WTC11 (cell line): ENCODE measurements at regions not wholly inside any gene's neighbourhood (a gene's known extent, or its start where the extent isn't known, plus 50 kb on each side); places are given as distances from the start of the nearest gene placed in this dataset.

Source experiments
- ATAC-seq: fragments of 200-7000 bp; cut with Tn5 transposase; 2 replicates; pipeline ENCODE4 v1.10.0; 2021; ENCODE audit warnings: mild to moderate bottlenecking, moderate library complexity
- CTCF ChIA-PET: fragments of 300-600 bp; sonication (Branson Sonifier 250); formaldehyde crosslinking; loops from one replicate; lab custom pipeline; 2021; ENCODE audit warnings: antibody characterized with exemption; lab: Charles Lee
- POLR2A ChIA-PET: fragments of 350-600 bp; sonication (Branson Sonifier 250); formaldehyde crosslinking; loops from one replicate; lab custom pipeline; 2021; ENCODE audit warnings: antibody characterized with exemption; lab: Charles Lee
- DNase-seq: peaks from one replicate; pipeline ENCODE4 v3.0.0; 2021; ENCODE audit warnings: low spot score
- H3K27ac Mint-ChIP-seq: 2 replicates; pipeline ENCODE4 v1.8.0; 2021; ENCODE audit warnings: mixed read lengths
- H3K27me3 Mint-ChIP-seq: 2 replicates; pipeline ENCODE4 v1.8.0; 2021; ENCODE audit warnings: low read depth, mild to moderate bottlenecking, moderate library complexity, mixed read lengths
- H3K36me3 Mint-ChIP-seq: 2 replicates; pipeline ENCODE4 v1.8.0; 2021; ENCODE audit warnings: mixed read lengths
- H3K4me1 Mint-ChIP-seq: 2 replicates; pipeline ENCODE4 v1.8.0; 2022; ENCODE audit warnings: mixed read lengths
- H3K4me3 Mint-ChIP-seq: 2 replicates; pipeline ENCODE4 v1.8.0; 2021; ENCODE audit warnings: mild to moderate bottlenecking, moderate library complexity, mixed read lengths
- H3K9me3 Mint-ChIP-seq: 2 replicates; pipeline ENCODE4 v1.8.0; 2021; ENCODE audit warnings: mixed read lengths
- MYBL2 ChIP-seq: sonication (generic); formaldehyde crosslinking; IDR thresholded peaks from 2 replicates; pipeline ENCODE4 v1.8.1; 2023; ENCODE audit warnings: mild to moderate bottlenecking, moderate library complexity, missing genetic modification reagents
- NR2C2 ChIP-seq: sonication (generic); formaldehyde crosslinking; IDR thresholded peaks from 2 replicates; pipeline ENCODE4 v1.8.0; 2022; ENCODE audit warnings: mild to moderate bottlenecking, missing genetic modification reagents
- NR3C1 ChIP-seq: sonication (generic); formaldehyde crosslinking; conservative IDR thresholded peaks from 2 replicates; pipeline ENCODE4 v1.8.1; 2023; ENCODE audit warnings: low read depth, mild to moderate bottlenecking, missing genetic modification reagents
- OVOL2 ChIP-seq: fragments of 250-450 bp; sonication (Bioruptor Pico); IDR thresholded peaks from 2 replicates; pipeline ENCODE4 v1.9.0; 2021; ENCODE audit warnings: mild to moderate bottlenecking, borderline replicate concordance
- TEAD1 ChIP-seq: sonication (generic); formaldehyde crosslinking; IDR thresholded peaks from 2 replicates; pipeline ENCODE4 v1.8.0; 2022; ENCODE audit warnings: mild to moderate bottlenecking, missing genetic modification reagents
- ZBTB21 ChIP-seq: sonication (generic); formaldehyde crosslinking; IDR thresholded peaks from 2 replicates; pipeline ENCODE4 v1.8.1; 2023; ENCODE audit warnings: mild to moderate bottlenecking, missing genetic modification reagents, borderline replicate concordance
- ZNF423 ChIP-seq: fragments of 250-450 bp; sonication (Bioruptor Pico); IDR thresholded peaks from 2 replicates; pipeline ENCODE4 v2.1.2; 2022; ENCODE audit warnings: mild to moderate bottlenecking, moderate library complexity
- TF ChIP-seq, protein P1 (sequence below): sonication (generic); formaldehyde crosslinking; IDR thresholded peaks from 2 replicates; pipeline ENCODE4 v1.8.1; 2023; ENCODE audit warnings: mild to moderate bottlenecking, moderate library complexity, missing genetic modification reagents
- TF ChIP-seq, protein P2 (sequence below): sonication (generic); formaldehyde crosslinking; IDR thresholded peaks from 2 replicates; pipeline ENCODE4 v1.8.0; 2022; ENCODE audit warnings: mild to moderate bottlenecking, missing genetic modification reagents
- TF ChIP-seq, protein P3 (sequence below): sonication (generic); formaldehyde crosslinking; IDR thresholded peaks from 2 replicates; pipeline ENCODE4 v1.8.1; 2023; ENCODE audit warnings: mild to moderate bottlenecking, missing genetic modification reagents, borderline replicate concordance
- TF ChIP-seq, protein P4 (sequence below): fragments of 250-450 bp; sonication (Bioruptor Pico); IDR thresholded peaks from 2 replicates; pipeline ENCODE4 v1.9.0; 2021; ENCODE audit warnings: mild to moderate bottlenecking
- TF ChIP-seq, protein P5 (sequence below): sonication (generic); formaldehyde crosslinking; IDR thresholded peaks from 2 replicates; pipeline ENCODE4 v1.8.1; 2023; ENCODE audit warnings: mild to moderate bottlenecking, missing genetic modification reagents
- TF ChIP-seq, protein P6 (sequence below): sonication (generic); formaldehyde crosslinking; conservative IDR thresholded peaks from 2 replicates; pipeline ENCODE4 v1.8.1; 2022; ENCODE audit warnings: mild to moderate bottlenecking, missing genetic modification reagents
- TF ChIP-seq, protein P7 (sequence below): sonication (generic); formaldehyde crosslinking; IDR thresholded peaks from 2 replicates; pipeline ENCODE4 v1.8.1; 2022; ENCODE audit warnings: low read depth, mild to moderate bottlenecking, moderate library complexity, missing genetic modification reagents, borderline replicate concordance
- TF ChIP-seq, protein P8 (sequence below): fragments of 250-450 bp; sonication (Bioruptor Pico); IDR thresholded peaks from 2 replicates; pipeline ENCODE4 v1.9.0; 2021; ENCODE audit warnings: mild to moderate bottlenecking

DNA sequence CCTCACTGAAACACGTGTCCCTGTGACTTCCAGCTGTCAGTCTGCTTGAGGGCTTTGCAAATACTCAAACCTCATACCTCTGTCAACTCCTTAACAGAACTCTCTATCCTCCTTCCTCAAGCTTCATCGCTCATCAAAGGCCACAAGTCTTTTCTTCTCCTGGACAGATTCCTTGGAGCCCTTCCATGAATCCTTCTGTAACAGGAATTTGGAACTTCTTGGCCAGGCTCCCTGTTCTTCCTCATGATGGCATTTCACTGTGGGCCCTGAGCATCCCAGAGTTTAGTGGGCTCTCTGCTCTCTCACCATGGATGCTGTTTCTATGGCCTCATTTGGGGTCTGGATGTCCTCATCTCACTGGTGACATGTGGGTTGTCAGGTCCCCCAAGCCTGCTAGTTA is 105.0 kb upstream of the TLE3 start (continued):
- TF ChIP-seq, protein P1, sequence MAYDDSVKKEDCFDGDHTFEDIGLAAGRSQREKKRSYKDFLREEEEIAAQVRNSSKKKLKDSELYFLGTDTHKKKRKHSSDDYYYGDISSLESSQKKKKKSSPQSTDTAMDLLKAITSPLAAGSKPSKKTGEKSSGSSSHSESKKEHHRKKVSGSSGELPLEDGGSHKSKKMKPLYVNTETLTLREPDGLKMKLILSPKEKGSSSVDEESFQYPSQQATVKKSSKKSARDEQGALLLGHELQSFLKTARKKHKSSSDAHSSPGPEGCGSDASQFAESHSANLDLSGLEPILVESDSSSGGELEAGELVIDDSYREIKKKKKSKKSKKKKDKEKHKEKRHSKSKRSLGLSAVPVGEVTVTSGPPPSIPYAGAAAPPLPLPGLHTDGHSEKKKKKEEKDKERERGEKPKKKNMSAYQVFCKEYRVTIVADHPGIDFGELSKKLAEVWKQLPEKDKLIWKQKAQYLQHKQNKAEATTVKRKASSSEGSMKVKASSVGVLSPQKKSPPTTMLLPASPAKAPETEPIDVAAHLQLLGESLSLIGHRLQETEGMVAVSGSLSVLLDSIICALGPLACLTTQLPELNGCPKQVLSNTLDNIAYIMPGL (CRISPR knock-in tag): no peak
- TF ChIP-seq, protein P2, sequence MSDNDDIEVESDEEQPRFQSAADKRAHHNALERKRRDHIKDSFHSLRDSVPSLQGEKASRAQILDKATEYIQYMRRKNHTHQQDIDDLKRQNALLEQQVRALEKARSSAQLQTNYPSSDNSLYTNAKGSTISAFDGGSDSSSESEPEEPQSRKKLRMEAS (CRISPR knock-in tag): no peak
- TF ChIP-seq ZNF423 (CRISPR knock-in tag) (no peak), TEAD1 (no peak), ZBTB21 (no peak), OVOL2 (CRISPR knock-in tag) (no peak), NR3C1 (CRISPR knock-in tag) (no peak)
- TF ChIP-seq, protein P3, sequence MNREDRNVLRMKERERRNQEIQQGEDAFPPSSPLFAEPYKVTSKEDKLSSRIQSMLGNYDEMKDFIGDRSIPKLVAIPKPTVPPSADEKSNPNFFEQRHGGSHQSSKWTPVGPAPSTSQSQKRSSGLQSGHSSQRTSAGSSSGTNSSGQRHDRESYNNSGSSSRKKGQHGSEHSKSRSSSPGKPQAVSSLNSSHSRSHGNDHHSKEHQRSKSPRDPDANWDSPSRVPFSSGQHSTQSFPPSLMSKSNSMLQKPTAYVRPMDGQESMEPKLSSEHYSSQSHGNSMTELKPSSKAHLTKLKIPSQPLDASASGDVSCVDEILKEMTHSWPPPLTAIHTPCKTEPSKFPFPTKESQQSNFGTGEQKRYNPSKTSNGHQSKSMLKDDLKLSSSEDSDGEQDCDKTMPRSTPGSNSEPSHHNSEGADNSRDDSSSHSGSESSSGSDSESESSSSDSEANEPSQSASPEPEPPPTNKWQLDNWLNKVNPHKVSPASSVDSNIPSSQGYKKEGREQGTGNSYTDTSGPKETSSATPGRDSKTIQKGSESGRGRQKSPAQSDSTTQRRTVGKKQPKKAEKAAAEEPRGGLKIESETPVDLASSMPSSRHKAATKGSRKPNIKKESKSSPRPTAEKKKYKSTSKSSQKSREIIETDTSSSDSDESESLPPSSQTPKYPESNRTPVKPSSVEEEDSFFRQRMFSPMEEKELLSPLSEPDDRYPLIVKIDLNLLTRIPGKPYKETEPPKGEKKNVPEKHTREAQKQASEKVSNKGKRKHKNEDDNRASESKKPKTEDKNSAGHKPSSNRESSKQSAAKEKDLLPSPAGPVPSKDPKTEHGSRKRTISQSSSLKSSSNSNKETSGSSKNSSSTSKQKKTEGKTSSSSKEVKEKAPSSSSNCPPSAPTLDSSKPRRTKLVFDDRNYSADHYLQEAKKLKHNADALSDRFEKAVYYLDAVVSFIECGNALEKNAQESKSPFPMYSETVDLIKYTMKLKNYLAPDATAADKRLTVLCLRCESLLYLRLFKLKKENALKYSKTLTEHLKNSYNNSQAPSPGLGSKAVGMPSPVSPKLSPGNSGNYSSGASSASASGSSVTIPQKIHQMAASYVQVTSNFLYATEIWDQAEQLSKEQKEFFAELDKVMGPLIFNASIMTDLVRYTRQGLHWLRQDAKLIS: no peak
- TF ChIP-seq, protein P4, sequence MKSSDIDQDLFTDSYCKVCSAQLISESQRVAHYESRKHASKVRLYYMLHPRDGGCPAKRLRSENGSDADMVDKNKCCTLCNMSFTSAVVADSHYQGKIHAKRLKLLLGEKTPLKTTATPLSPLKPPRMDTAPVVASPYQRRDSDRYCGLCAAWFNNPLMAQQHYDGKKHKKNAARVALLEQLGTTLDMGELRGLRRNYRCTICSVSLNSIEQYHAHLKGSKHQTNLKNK (CRISPR knock-in tag): no peak
- TF ChIP-seq, protein P5, sequence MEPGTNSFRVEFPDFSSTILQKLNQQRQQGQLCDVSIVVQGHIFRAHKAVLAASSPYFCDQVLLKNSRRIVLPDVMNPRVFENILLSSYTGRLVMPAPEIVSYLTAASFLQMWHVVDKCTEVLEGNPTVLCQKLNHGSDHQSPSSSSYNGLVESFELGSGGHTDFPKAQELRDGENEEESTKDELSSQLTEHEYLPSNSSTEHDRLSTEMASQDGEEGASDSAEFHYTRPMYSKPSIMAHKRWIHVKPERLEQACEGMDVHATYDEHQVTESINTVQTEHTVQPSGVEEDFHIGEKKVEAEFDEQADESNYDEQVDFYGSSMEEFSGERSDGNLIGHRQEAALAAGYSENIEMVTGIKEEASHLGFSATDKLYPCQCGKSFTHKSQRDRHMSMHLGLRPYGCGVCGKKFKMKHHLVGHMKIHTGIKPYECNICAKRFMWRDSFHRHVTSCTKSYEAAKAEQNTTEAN: no peak

DNA sequence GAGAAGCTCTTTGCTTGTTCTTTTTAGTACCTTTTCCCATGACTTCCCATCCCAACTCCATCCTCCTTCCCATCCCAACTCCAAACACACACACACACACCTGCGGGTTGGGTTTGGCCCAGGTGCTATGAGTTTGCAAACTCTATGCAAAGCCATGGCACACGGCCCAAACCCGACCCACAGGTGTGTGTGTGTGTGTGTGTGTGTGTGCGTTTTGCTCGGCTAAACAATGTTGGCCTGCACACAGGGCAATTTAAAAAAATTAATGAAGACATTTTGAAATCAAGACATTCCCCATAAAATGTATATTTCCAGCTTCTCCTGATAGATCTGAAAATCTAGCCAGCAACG is 103.7 kb upstream of the TLE3 start:
- no peaks in the 10 kb centered on the region for H3K36me3 Mint-ChIP-seq
- H3K27me3 Mint-ChIP-seq: no peaks in the 10 kb centered on the region; the same call in 1 of the 2 replicates
- no peak overlapping the region for H3K4me3 Mint-ChIP-seq
- ChIA-PET POLR2A (no interaction called here), CTCF (no interaction called here)
- no peak overlapping the region for H3K27ac Mint-ChIP-seq
- no peak for DNase-seq
- ATAC-seq: no peak
- TF ChIP-seq, protein P6, sequence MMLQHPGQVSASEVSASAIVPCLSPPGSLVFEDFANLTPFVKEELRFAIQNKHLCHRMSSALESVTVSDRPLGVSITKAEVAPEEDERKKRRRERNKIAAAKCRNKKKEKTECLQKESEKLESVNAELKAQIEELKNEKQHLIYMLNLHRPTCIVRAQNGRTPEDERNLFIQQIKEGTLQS: no peak
- TF ChIP-seq NR2C2 (CRISPR knock-in tag) (no peak), MYBL2 (CRISPR knock-in tag) (no peak)
- TF ChIP-seq, protein P2 (CRISPR knock-in tag): no peak
- TF ChIP-seq, protein P7, sequence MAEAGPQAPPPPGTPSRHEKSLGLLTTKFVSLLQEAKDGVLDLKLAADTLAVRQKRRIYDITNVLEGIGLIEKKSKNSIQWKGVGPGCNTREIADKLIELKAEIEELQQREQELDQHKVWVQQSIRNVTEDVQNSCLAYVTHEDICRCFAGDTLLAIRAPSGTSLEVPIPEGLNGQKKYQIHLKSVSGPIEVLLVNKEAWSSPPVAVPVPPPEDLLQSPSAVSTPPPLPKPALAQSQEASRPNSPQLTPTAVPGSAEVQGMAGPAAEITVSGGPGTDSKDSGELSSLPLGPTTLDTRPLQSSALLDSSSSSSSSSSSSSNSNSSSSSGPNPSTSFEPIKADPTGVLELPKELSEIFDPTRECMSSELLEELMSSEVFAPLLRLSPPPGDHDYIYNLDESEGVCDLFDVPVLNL (CRISPR knock-in tag): no peak
- TF ChIP-seq, protein P8, sequence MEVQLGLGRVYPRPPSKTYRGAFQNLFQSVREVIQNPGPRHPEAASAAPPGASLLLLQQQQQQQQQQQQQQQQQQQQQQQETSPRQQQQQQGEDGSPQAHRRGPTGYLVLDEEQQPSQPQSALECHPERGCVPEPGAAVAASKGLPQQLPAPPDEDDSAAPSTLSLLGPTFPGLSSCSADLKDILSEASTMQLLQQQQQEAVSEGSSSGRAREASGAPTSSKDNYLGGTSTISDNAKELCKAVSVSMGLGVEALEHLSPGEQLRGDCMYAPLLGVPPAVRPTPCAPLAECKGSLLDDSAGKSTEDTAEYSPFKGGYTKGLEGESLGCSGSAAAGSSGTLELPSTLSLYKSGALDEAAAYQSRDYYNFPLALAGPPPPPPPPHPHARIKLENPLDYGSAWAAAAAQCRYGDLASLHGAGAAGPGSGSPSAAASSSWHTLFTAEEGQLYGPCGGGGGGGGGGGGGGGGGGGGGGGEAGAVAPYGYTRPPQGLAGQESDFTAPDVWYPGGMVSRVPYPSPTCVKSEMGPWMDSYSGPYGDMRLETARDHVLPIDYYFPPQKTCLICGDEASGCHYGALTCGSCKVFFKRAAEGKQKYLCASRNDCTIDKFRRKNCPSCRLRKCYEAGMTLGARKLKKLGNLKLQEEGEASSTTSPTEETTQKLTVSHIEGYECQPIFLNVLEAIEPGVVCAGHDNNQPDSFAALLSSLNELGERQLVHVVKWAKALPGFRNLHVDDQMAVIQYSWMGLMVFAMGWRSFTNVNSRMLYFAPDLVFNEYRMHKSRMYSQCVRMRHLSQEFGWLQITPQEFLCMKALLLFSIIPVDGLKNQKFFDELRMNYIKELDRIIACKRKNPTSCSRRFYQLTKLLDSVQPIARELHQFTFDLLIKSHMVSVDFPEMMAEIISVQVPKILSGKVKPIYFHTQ: no peak
- H3K9me3 Mint-ChIP-seq: no peaks in the 10 kb centered on the region
- H3K4me1 Mint-ChIP-seq: peaks cover 44% of the 10 kb centered on the region
